Hematopoietic multipotent progenitor cell treated with erythropoietin and hydrocortisone succinate and interleukin-3 and kit ligand, for 6 days (in vitro differentiated cells): ENCODE measurements at regions not wholly inside any gene's neighbourhood (a gene's known extent, or its start where the extent isn't known, plus 50 kb on each side); places are given as distances from the start of the nearest gene placed in this dataset.

Source experiments
- DNase-seq: peaks from one replicate; pipeline ENCODE4 v3.0.0-alpha.2; 2015

DNA sequence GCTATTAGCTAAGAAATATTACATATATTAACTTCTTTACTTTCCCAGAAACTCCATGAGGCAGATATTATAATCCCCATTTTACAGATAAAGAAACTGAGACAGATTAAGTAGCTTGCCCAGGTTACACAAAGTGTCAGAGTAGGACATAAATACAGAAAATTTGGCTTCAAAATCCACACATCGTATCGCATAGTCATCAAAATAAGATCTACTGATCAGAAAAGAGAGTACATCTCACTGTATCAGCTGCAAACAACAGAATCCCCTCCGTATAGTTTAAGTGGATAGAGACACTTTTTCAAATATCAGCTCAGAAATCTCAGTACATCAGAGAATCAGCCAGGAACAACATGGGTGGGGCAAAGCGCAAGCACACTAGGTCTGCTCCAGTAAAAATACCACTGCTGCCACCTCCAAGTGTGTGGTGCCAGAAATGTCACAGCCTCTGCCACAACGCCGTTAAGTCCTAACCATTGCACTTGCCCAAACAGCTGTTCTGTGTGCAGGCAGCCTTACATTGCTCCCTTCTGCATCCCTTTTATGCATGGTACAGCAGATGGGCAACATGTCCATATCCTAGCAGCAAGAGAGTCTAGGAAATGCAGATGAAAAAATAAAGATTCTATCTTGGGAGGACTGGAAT lies 204.8 kb downstream of the KLF12 start:
- DNase-seq: no peak

DNA sequence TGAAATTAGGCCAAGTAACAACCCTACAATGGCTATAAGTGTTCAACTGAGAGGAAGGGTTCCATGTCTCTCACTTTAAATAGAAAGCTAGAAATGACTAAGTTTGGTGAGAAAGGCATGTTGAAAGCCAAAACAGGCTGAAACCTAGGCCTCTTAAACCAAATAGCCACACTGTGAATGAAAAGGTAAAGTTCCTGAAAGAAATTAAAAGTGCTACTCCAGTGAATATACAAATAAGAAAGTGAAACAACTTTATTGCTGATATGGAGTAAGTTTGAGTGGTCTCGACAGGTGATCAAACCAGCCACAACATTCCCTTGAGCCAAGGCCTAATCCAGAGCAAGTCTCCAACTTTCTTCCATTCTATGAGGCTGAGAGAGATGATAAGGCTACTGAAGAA lies 209.6 kb downstream of the KLF12 start:
- DNase-seq: no peak

- DNase-seq: no peak
Observed at GRCh38 chr13:73922493-73923393, 211.5 kb downstream of the KLF12 start.

GRCh38 chr13:73918691-73919090 lies 215.5 kb downstream of the KLF12 start:
- no peak for DNase-seq

DNA sequence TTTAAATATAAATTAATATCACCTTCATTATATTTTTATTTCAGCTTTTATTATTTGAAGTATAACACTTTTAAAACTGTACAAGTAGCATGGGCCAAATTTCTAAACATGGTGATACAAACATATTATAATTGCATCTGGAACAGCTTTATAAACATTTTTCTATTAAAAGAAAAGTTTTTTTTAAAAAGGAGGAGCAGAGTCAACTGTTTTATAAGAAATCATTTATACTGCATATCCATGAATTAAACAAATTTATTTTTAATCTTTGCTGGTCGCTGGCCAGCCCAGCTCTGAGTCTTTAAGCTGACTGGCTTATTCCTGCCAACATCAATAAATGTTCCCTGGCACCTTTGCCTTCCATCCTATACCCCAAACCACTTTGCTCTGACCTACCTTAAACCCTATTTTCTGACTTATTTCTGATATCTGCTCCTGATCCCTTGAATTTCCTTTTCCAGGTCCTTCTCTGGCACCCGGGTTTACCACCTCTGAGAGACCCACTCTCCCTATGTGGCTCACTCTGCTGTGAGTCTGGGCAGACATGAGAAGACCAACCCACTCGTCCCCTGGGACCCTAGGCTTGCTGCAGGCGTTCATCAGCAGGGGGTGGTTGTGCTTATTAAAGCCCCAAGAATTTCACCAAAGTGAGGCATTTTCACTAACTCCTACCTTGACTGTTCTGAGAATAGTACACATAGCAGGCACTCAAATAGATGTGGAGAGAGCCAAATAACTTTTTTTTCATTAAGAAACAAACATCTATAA lies 220.3 kb downstream of the KLF12 start:
- no peak for DNase-seq

DNA sequence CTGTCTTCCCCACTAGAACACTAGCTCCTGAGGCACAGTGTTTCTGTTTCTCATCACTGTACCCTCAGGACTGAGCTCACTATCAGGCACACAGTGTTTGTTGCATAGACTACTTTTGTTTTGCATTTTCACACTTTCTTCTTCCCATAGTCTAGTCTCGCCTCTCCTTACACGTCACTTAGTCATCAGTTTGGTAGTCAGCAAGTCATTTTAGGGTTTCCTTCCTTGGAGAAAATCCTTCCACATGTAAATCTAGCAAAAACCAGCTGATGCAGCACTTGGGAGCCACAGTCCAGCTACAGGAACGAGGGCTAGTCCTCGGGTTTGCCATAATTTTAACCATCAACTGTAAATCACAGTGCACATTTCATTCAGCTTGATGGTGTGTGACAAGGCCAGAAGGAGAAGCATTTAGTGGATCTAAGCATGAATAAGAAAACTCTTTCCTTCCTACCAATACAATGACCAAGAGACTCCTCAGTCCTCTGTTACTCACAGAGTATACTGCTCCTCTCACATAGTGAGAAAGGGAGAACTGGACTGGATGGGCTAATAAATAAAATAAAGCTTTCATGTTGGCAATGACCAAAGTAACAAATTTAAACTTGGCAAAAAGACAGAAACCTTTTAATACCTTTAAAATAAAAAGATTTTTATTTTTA lies 221.0 kb downstream of the KLF12 start:
- DNase-seq: no peak

- no peak for DNase-seq
Observed at GRCh38 chr13:73911361-73911760, 222.8 kb downstream of the KLF12 start.

DNA sequence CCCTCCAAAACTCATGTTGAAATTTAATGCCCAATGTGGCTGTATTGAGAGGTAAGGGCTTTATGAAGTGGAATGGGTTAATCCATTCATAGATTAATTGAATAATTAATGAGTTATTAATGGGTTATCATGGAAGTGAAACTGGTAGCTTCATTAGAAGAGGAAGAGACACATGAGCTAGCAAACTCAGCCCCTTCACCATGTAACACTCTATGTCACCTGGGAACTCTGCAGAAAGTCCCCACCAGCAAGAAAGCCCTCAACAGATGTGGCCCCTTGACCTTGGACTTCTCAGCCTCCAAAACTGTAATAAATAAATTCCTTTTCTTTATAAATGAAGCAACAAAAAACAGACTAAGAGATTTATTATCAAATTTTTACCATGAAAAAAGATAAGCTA lies 223.5 kb downstream of the KLF12 start:
- DNase-seq: no peak

DNA sequence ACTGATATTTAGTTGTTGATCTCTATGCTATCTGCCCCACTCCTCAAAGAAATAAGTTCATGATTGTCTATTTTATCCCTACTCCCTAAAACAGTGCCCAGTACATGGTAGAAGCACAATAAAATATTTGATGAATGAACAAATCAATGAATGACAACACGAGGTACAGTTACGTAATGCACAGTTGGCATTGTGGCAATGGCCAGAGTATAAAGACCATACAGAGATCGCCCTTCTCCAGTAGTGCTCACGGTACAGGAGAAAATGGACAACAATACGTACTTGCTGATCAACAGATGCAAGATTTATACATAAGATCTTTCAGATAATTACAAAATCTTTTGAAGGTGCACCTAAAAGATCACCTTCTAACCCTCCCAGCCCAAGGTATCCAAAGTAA lies 225.4 kb downstream of the KLF12 start:
- no peak for DNase-seq

- DNase-seq: no peak
Observed at GRCh38 chr13:73904625-73905024, 229.6 kb downstream of the KLF12 start.

DNA sequence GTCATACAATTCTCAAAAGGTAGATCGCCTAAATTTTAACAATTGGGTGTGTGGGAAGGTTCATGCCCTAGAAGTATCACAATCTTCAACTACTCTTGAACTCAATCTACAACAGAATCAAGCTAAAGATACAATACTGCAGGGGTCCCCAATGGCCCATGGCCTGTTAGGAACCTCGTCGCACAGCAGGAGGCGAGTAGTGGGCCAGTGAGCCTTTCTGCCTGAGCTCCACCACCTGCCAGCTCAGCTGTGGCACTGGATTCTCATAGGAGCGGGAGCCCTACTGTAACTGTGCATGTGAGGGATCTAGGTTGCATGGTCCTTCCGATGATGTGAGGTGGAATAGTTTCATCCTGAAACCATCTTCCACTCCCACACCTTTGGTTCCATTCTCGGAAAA lies 230.6 kb downstream of the KLF12 start:
- DNase-seq: no peak

GRCh38 chr13:73902847-73903246 lies 231.4 kb downstream of the KLF12 start:
- no peak for DNase-seq

- DNase-seq: no peak
Observed at GRCh38 chr13:73902296-73902695, 231.9 kb downstream of the KLF12 start.

GRCh38 chr13:73901324-73902068 lies 232.7 kb downstream of the KLF12 start:
- DNase-seq: no peak

GRCh38 chr13:73900591-73900990 lies 233.6 kb downstream of the KLF12 start:
- DNase-seq: no peak

GRCh38 chr13:73898899-73899298 lies 235.3 kb downstream of the KLF12 start:
- no peak for DNase-seq

DNA sequence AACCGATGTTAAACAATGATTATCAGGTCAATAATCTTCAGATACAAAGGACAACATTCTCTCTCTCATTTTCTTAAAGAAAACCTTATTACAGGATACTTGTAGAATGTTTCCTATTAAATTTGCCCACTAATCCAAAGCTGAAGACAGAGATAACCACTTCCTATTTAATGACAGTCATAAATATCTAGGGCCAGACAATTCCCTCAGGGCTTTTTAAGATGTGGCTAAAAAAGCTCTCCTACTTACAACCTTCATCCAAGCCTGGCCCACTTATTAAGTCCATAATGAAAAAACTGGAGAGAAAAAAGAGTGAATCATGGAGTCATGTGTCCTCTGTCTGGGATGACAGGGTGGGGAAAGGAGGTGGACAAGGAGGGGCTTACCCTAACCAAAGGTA lies 235.9 kb downstream of the KLF12 start:
- no peak for DNase-seq

DNA sequence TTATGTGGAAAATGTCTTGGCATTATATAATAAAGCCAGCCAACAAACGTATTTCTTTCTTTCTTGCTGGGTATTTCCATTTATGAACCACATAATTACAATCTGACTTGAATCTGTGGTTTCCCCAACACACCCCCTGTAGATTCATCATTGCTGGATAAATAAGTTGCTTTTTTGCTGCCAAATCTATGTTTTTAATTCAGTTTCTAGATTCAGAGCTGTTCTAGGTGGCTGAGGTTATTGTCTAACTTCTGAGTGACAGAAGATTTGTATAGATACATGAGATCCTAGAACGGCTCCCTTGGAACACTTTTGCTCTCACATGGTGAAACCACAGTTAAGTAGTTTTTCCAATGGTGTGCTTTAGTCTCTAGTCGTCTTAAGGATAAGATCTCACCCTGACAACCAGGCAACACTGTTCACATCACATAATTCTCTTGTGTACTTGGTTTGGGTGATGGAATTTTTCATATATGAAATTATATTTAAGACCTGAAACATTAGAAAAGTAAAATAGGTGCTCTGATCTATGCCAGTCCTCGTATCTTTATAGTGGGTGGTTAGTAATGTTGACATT lies 239.1 kb downstream of the KLF12 start:
- DNase-seq: no peak

GRCh38 chr13:73893833-73894232 lies 240.4 kb downstream of the KLF12 start:
- no peak for DNase-seq

DNA sequence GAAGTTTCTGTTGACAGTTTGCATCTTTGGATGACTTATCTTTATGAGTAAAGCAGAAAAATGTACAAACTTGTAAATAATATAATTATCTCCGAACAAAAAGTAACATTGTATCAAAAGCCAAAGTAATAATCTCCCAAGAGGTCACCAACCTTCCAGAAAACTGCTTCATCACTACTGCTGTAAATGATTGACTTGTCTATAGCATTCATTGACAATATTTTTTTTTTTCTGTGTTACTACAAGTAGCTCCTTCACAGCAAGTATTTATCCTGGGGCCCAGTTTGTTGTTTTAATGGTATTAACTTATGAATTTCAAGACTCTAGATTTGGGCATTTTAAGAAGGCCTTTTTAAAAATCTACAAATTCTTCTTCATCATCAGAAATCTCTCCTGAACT lies 242.4 kb downstream of the KLF12 start:
- no peak for DNase-seq

- DNase-seq: no peak
Observed at GRCh38 chr13:73883162-73883561, 251.0 kb downstream of the KLF12 start.

GRCh38 chr13:73880365-73880764 lies 253.8 kb downstream of the KLF12 start:
- DNase-seq: no peak
